ENCODE measurements at regions not wholly inside any gene's neighbourhood (a gene's known extent, or its start where the extent isn't known, plus 50 kb on each side); places are given as distances from the start of the nearest gene placed in this dataset.
"Not testable (repeated sequence)": the region's sequence is repeated elsewhere in the genome, so short reads cannot be mapped to it uniquely, and the experiment has no call there.

GRCh38 chr14:52124791-52125684, 56.2 kb upstream of the NID2 start:
- DNase-seq (ENCODE audit: low spot score): peak; percentile 11

DNA sequence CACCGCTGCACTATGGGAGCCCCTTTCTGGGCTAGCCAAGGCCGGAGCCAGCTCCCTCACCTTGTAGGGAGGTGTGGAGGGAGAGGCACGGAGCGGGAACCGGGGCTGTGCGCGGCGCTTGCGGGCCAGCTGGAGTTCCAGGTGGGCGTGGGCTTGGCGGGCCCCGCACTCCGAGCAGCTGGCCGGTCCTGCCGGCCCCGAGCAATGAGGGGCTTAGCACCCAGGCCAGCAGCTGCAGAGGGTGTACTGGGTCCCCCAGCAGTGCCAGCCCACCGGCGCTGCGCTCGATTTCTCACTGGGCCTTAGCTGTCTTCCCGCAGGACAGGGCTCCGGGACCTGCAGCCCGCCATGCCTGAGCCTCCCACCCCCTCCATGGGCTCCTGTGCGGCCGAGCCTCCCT, 53.3 kb upstream of the NID2 start:
- DNase-seq (ENCODE audit: low spot score): not testable (repeated sequence)

GRCh38 chr14:52121441-52121840, 52.6 kb upstream of the NID2 start:
- no peak for DNase-seq (ENCODE audit: low spot score)

DNA sequence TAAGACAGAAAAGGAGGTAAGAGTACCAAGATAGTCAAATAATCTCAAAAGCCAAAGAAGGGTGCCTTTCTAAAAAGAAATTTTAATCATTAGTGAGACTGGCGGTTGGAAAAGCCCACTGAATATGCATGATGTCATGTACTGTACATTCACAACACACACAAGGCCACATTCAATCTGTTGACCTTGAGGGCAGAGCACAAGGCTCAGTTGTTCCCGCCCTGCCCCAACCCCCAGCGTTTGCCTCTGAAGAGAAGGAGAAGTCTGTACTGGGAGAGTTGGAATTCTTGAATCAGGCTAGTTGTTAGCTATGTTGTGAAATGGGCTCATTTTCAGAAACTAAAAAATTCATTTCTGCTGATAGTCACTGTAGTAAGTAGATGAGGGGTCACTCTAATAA, 50.2 kb upstream of the NID2 start:
- peak; percentile 85 for DNase-seq (ENCODE audit: low spot score)

Data from Ammon's horn (tissue), 1 donor.